Mesodermal cell (in vitro differentiated cells): ENCODE measurements at regions not wholly inside any gene's neighbourhood (a gene's known extent, or its start where the extent isn't known, plus 50 kb on each side); places are given as distances from the start of the nearest gene placed in this dataset.

ENCODE experiments used
- H3K27ac ChIP-seq: 2 replicates; pipeline ENCODE4 v1.7.0; 2013; ENCODE audit warnings: mild to moderate bottlenecking, low read depth, low read length, moderate library complexity; ENCODE audit not compliant: severe bottlenecking
- H3K36me3 ChIP-seq: 2 replicates; pipeline ENCODE4 v1.7.1; 2013; ENCODE audit warnings: mild to moderate bottlenecking, low read length, moderate library complexity; ENCODE audit not compliant: control insufficient read depth, insufficient read depth
- H3K4me1 ChIP-seq: one replicate; pipeline ENCODE4 v1.7.1; 2013; ENCODE audit warnings: mild to moderate bottlenecking, low read length; ENCODE audit not compliant: insufficient read depth, control insufficient read depth, poor library complexity, severe bottlenecking
- H3K4me3 ChIP-seq: 2 replicates; pipeline ENCODE4 v1.7.0; 2013; ENCODE audit warnings: low read length, control low read depth, mild to moderate bottlenecking; ENCODE audit not compliant: insufficient read depth, poor library complexity, severe bottlenecking; ENCODE audit errors: extremely low read depth
- H3K9me3 ChIP-seq: 2 replicates; pipeline ENCODE4 v1.7.1; 2013; ENCODE audit warnings: mild to moderate bottlenecking, low read length, moderate library complexity; ENCODE audit not compliant: control insufficient read depth
- WGBS, 2 experiments: methylation state at CpG; one replicate each; pipeline ENCODE4 v1.1.5; 2013; ENCODE audit warnings: missing lambda C conversion rate in 2 of 2; ENCODE audit not compliant: insufficient coverage in 2 of 2; 5-methylcytosine and 5-hydroxymethylcytosine counted together

DNA sequence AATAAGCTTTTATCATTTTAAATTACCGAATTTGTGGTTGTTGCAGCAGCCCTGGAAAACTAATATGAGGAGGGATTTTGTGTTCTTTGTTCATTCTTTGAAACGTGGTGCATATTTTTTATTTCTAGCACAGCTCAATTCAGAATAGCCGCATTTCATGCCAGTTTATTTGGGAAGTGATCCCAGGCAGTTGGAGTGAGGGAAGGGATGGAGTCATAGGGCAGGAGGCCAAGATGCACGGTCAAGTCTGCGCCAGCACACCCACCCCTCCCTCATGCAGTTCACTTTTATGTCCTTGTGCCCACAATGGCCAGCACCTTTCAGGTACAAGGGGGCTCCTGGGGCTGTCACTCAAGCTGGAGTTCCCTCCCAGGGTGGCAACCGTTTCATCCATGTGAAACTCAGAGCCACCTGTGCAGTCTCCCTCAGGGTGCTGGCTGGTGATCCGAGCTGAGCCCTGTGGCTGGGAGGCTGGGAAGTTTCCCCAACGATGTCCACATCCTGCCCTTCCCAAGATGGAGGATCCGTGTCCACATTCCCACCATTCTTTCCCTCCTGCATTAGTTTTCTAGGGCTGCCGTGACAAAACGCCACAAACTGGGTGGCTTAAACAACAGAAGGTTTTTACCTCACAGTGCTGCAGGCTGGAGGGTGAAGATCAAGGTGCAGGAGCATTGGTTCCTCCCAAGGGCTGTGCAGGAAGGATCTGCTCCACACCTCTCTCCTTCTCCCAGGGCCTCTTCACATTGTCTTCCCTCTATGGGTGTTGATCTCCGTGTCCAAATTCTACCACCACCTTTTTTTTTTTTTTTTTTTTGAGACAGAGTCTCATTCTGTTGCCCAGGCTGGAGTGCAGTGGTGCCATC, 68.5 kb upstream of the ITGA6 start:
- no peak overlapping the region for H3K4me3 ChIP-seq
- H3K36me3 ChIP-seq, result no peaks in the 10 kb centered on the region
- H3K9me3 ChIP-seq, result peaks cover 3% of the 10 kb centered on the region
- no peak overlapping the region for H3K27ac ChIP-seq
- H3K4me1 ChIP-seq, result no peaks in the 10 kb centered on the region
- 91 to 94% methylated on average over 4 to 6 of the region's 12 CpGs for WGBS, 2 experiments

DNA sequence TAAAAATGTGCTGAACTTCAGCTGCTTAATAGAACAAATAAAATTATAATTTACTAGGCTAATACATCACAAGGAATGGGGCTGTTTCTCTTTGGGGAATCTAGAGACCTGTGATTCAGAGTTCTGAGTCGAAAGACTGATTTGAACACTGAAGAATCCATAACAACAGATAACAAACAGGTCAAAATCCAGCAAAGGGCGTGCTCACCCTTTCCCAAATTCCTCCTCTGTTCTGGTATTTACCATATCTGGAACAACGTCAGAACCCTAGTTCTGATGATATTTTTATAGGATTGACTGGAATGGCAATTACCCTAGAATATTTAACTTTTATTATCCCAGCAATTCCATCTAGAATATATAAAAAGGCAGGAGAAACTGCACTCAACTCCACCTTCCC, 66.0 kb upstream of the ITGA6 start:
- H3K4me1 ChIP-seq, result no peaks in the 10 kb centered on the region
- peaks cover 4% of the 10 kb centered on the region for H3K9me3 ChIP-seq
- H3K36me3 ChIP-seq, result no peaks in the 10 kb centered on the region
- no peak overlapping the region for H3K4me3 ChIP-seq
- no peak overlapping the region for H3K27ac ChIP-seq
- 100% methylated on average over 1 of the region's 3 CpGs; no CpG with 5 or more reads in 1 of the 2 experiments for WGBS, 2 experiments

GRCh38 chr2:172361840-172362239, 65.5 kb upstream of the ITGA6 start:
- Histone ChIP-seq H3K36me3 (no peaks in the 10 kb centered on the region), H3K9me3 (peaks cover 4% of the 10 kb centered on the region), H3K4me3 (no peak overlapping the region), H3K4me1 (no peaks in the 10 kb centered on the region), H3K27ac (no peak overlapping the region)
- 60% methylated on average over 1 of the region's 6 CpGs; no CpG with 5 or more reads in 1 of the 2 experiments for WGBS, 2 experiments

DNA sequence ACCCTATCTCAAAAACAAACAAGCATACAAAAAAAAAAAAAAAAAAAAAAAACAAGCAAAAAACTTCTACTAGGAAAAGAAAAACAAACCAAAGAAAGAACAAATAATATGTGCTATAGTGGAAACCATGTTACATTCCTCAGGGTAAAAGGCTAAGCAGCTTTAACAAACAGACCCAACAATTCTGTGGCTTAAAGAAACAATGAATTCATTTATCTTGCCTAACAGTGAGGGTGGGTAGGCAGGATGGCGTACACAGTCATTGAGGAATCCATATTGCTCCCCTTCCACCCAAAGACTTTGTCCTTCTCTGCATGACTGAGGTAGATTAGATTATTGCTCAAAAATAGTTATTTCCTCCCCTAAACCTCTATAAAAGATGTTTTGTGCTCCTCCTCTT, 63.1 kb upstream of the ITGA6 start:
- Histone ChIP-seq H3K4me3 (no peak overlapping the region), H3K36me3 (no peaks in the 10 kb centered on the region), H3K9me3 (peaks cover 13% of the 10 kb centered on the region), H3K4me1 (no peaks in the 10 kb centered on the region), H3K27ac (no peak overlapping the region)
- no CpG with 5 or more reads among the region's 1 CpG for WGBS, 2 experiments

DNA sequence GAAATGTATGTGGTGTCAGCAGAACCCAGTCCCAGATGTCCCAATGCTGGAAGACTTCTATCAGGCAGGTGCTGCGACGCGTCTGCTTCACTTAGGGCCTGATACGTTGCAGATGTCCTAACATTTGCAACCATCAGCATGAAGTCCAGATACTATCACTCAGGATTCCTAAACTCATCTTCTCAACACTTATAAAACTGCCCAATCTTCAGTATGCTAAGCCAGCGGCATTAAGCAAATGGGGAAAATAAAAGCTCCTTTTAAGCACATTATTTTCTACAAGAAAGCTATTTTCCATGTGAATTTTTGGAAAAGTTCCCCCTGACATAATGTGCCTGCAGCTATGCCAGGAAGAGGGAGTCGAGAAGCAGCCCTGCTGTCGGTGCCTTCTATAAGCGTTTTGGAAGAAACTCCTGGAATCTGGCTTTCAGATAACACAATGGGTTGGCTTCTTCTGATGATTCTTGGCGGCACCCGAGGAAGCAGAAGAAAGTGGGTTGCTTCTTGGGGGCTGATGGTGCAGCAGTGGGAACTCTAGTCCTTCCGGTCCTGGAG, 60.7 kb upstream of the ITGA6 start:
- H3K4me3 ChIP-seq, result no peak overlapping the region
- no peak overlapping the region for H3K27ac ChIP-seq
- no peaks in the 10 kb centered on the region for H3K4me1 ChIP-seq
- no peaks in the 10 kb centered on the region for H3K36me3 ChIP-seq
- 92 to 94% methylated on average over 8 to 9 of the region's 11 CpGs for WGBS, 2 experiments
- peaks cover 21% of the 10 kb centered on the region for H3K9me3 ChIP-seq

DNA sequence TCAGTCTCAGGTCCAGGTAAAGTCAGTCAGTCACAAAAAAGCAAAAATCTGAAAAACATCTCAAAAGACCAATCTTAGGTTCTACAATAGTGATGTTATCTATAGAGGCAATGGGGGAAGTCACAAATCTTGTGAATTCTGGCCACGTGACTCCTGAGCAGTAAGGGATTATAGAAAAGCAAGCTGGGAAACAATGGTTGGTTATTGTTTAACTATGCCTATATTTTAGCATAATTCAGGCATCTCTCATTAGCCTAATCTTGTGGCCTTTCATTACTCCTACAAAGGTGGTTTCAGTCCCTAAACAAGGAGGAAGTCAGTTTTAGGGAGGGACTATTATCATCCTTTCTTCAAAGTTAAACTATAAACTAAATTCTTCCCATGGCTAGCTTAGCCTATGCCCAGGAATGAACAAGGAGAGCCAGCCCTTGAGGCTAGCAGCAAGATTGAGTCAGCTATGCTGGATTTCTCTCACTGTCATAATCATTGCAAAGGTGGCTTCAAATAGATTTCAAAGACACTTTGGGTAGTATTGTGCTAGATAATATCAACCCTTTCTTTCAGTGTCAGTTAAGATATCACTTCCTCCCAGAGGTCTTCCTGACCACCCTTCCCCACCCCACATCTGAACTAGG, 56.4 kb upstream of the ITGA6 start:
- WGBS, 2 experiments, result no CpG with 5 or more reads among the region's 1 CpG
- Histone ChIP-seq H3K27ac (no peak overlapping the region), H3K4me1 (no peaks in the 10 kb centered on the region), H3K9me3 (peaks cover 17% of the 10 kb centered on the region), H3K4me3 (no peak overlapping the region), H3K36me3 (no peaks in the 10 kb centered on the region)

GRCh38 chr2:172372436-172372835, 55.0 kb upstream of the ITGA6 start:
- Histone ChIP-seq H3K9me3 (peaks cover 17% of the 10 kb centered on the region), H3K4me3 (no peak overlapping the region), H3K4me1 (no peaks in the 10 kb centered on the region), H3K36me3 (no peaks in the 10 kb centered on the region), H3K27ac (no peak overlapping the region)

DNA sequence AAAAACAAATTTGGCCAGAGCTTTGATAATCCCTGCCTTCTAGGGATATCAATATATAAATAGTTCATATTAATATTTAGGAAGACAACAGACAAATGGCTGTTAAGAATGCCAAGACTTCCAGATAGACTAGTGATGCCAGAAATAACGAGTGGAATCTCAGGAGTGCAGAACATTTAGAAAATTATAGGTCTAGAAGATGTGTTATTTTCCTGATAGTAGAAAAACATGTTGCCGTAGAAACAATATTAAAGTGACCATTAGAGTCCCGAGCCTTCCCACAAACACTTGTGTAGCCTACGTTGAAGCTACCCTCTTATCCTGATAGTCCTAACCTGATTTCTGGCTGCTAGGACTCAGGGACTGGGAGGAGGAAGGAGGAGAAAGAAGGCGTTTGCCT, 54.3 kb upstream of the ITGA6 start:
- Histone ChIP-seq H3K4me1 (no peaks in the 10 kb centered on the region), H3K4me3 (no peak overlapping the region), H3K27ac (no peak overlapping the region), H3K36me3 (no peaks in the 10 kb centered on the region), H3K9me3 (peaks cover 17% of the 10 kb centered on the region)
- 73 to 85% methylated on average over 1 to 4 of the region's 5 CpGs for WGBS, 2 experiments

GRCh38 chr2:172373766-172374165, 53.6 kb upstream of the ITGA6 start:
- Histone ChIP-seq H3K4me1 (no peaks in the 10 kb centered on the region), H3K4me3 (no peak overlapping the region), H3K9me3 (peaks cover 12% of the 10 kb centered on the region), H3K36me3 (no peaks in the 10 kb centered on the region), H3K27ac (no peak overlapping the region)
- WGBS, 2 experiments, result 83 to 100% methylated on average over 1 of the region's 3 CpGs

GRCh38 chr2:172374318-172375240, 52.8 kb upstream of the ITGA6 start:
- Histone ChIP-seq H3K9me3 (peaks cover 8% of the 10 kb centered on the region), H3K4me3 (no peak overlapping the region), H3K36me3 (no peaks in the 10 kb centered on the region), H3K27ac (no peak overlapping the region), H3K4me1 (no peaks in the 10 kb centered on the region)
- WGBS, 2 experiments, result 94% methylated on average over 3 to 5 of the region's 7 CpGs
